NCI-H510A treated with DMSO at 0.1 percent for 48 hours (cell line): ENCODE measurements at regions not wholly inside any gene's neighbourhood (a gene's known extent, or its start where the extent isn't known, plus 50 kb on each side); places are given as distances from the start of the nearest gene placed in this dataset.
A peak's percentile ranks its signal among the peaks of the same experiment; 100 is the strongest.
"Not testable (repeated sequence)": the region's sequence is repeated elsewhere in the genome, so short reads cannot be mapped to it uniquely, and the experiment has no call there.

Source experiments
- DNase-seq: peaks from one replicate; lab custom pipeline; 2025; lab: John Stamatoyannopoulos, UW

DNA sequence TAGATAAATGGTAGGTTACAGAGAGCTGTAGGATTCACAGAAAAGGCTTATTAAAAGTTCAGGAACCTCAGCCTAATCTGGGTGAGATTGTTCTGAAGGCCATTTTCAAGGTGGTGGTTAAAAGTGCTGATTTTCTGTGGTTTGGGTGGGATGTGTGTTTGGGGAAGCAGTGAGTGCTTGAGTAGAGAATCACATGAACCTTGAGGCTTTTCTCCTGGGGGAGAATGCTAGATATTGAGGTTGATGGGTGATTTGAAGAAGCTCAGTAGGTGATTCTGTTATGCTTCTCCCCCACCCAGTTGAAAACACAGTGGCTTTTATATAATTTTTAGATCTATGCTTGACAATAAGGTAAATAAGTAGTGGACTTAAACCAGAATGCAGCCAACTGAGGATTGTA is 420.9 kb downstream of the PCNX1 start:
- no peak for DNase-seq

DNA sequence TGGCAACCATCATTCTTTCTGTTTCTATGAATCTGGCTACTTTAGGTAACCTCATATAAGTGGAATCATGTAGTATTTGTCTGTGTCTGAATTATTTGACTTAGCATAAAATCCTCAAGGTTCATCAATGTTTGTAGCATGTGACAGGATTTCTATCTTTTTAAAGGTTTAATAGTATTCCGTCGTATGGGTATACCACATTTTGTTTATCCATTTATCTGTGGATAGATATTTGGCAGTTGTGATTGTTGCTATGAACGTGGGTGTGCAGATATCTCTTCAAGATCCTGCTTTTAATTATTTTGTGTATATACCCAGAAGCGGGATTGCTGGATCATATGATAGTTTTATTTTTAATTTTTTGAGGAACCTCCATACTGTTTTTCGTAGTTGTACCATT is 421.7 kb downstream of the PCNX1 start:
- no peak for DNase-seq

DNA sequence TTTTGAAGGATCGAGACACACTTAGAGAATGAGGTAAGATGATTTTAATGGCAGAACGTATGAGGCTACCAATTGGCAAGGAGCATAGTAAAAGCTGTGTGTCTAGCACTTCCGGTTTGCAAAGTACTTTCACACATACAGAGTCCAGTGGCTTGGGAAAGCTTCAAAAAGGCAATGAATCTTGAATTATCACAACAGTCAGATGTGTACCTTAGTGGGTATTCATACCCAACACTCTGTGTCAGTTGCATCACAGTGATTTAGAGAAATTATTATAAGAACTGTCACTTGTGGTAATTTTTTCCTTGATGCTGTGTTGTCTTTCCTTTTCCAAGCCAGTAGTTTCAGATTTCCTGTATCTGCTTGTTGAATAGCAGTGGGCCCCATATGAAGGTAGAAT is 424.1 kb downstream of the PCNX1 start:
- DNase-seq, result no peak

- no peak for DNase-seq
Observed at GRCh38 chr14:71332476-71332875, 425.2 kb downstream of the PCNX1 start.

DNA sequence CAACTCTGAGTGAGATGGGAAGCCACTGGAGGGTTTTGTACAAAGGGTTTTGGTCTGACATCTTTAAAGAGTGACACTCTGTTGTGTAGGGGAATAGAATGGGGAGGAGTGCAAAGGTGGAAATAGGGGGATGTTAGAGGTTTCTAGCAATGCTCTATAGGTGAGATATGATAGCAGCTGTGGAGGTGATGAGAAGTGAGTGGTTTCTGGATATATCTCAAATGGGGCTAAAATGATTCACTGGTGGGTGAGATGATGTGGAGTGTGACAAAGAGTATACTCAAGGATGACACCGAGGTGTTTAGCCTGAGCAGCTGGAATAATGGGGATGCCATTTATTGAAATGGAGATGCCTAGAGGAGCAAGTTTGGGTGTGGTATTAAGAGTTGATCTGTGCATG is 426.4 kb downstream of the PCNX1 start:
- no peak for DNase-seq

DNA sequence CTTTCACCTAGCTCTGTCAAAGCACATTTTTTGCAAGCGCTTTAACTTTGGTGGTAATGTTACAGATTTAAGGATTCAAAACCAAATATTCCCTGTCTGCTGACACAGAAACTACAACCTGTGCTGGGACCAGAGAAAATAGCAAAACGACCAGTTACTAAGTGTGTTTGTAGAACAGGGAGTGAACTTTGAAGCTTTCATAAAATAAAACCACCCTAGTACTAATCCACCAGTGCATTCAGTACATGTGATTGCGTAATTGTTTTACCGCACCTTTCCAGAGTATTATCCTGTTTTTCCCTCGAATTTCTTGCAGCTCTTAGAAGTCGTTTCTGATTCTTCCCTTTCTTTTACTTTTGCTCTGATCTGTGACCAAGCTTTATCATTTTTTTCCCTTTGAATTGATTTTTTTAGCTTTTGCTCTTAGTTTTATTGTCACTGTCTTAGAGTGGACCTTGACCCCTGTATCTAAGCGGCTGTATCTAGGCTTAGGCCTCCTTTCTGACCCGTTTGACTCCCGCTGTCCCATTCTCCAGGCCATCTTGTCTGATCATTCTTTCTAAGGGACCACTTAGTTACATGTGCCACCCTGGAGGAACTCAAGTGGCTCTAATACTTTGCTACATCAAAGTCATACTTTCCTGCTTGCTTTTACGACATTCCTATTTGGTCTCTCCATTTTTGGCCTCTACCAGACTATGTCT is 429.4 kb downstream of the PCNX1 start:
- no peak for DNase-seq

DNA sequence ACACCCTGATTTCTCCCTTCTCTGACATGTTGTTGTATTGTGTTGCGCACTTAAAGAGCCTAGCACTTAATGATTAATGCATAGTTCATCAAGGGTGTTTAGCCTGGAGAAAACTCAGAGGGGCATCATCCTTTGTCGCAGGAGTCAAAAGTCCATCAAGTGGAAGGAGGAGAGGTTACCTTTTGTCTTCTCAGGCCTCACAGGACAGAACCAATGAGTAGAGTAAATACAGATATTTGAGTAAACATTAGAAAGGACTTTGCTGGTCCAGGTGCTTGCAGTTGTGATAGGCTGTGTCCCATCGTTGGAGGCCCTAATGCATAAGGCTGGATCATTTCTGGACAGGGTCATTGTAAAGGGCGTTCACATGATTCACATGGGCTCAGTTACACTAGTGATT is 430.9 kb downstream of the PCNX1 start:
- peak; percentile 74 for DNase-seq

- DNase-seq, result no peak
Observed at GRCh38 chr14:71339650-71340415, 432.6 kb downstream of the PCNX1 start.

DNA sequence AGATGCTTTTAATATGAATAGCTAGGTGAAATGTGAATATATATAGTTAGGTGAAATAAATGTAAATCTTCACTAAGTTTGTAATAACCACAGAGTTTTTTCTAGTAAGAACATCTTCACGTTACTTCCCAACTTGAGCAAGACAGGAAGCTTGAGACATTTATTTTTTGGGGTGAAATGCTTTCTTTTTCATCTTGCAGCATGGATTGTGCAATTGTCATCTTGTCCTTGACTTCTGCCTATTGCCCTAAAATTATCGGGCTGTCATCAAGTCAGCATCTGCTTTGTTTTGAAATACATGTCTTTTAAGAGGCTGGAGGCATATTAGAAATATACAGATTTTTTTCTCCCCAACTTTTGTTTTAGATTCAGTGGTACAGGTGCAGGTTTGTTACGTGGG is 433.9 kb downstream of the PCNX1 start:
- DNase-seq, result no peak

- no peak for DNase-seq
Observed at GRCh38 chr14:71343724-71344123, 436.5 kb downstream of the PCNX1 start.

GRCh38 chr14:71344506-71344905 is 437.2 kb downstream of the PCNX1 start:
- no peak for DNase-seq

DNA sequence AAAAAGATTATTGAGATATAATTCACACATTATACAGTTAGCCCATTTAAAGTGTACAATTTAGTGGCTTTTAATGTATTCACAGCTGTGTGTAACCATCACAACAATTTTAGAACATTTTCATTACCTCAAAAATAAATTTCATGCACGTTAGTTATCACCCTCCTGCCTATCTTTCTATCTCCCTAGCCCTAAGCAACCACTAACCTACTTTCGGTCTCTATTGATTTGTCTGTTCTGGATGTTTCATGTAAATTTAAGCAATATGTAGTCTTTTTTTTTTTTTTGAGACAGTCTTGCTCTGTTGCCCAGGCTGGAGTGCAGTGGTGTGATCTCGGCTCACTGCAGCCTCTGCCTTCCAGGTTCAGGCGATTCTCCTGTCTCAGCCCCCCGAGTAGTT is 439.4 kb downstream of the PCNX1 start:
- DNase-seq, result no peak

DNA sequence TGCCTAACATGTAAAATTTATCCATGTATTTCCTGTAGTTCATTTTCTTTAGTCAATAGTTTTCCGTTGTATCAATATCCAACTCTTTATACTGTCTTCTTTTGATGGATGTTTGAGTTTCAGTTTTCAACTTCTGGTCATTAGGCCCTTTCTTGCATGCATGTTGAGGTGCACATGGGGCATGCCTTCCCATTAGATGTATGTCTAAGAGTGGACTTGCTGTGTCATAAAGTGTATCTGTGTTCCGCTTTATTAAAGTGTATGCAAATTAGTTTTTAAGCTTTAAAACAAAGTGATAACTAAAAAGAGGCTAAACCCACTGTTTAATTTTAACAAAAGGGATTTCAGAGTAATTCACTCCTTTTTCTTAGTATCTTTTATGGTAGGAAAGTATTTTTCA is 441.1 kb downstream of the PCNX1 start:
- no peak for DNase-seq

- DNase-seq, result no peak
Observed at GRCh38 chr14:71348817-71349216, 441.6 kb downstream of the PCNX1 start.

GRCh38 chr14:71354142-71354541 is 446.9 kb downstream of the PCNX1 start:
- no peak for DNase-seq

- DNase-seq, result no peak
Observed at GRCh38 chr14:71354801-71355200, 447.5 kb downstream of the PCNX1 start.

GRCh38 chr14:71355324-71356201 is 448.3 kb downstream of the PCNX1 start:
- DNase-seq, result no peak

- DNase-seq, result no peak
Observed at GRCh38 chr14:71358209-71358931, 451.1 kb downstream of the PCNX1 start.

DNA sequence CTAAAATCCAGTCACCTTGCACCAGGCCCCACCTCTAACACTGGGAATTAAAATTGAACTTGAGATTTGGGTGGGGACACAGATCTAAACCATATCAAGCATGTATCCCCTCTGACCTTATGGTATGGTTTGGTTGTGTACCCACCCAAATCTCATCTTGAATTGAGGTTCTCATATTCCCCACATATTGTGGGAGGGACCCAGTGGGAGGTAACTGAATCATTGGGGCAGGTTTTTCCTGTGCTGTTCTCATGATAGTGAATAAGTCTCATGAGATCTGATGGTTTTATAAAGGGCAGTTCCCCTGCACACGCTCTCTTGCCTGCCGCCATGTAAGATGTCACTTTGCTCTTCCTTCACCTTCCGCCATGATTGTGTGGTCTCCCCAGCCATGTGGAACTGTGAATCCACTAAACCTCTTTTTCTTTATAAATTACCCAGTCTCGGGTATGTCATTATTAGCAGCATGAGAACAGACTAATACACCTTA is 451.7 kb downstream of the PCNX1 start:
- DNase-seq, result not testable (repeated sequence)

- no peak for DNase-seq
Observed at GRCh38 chr14:71359823-71360222, 452.6 kb downstream of the PCNX1 start.

DNA sequence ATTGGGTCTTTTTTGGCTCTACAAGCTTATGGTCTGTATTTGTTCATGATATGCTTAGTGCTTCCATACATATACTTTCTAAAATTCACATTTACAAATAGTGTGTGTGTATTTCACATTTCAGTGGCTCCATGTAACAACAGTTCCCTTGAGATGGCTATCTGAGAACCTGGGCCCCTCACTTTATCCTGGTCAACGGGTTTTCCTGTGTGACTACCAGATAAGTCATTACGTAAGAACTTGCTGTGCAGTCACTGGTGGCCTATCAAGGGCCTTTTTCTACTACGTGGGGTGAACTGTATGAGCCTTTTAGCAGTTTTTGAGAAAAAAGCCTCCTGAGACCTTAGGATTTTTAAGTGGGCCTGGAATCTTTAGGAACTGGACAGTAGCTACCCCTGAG is 454.1 kb downstream of the PCNX1 start:
- no peak for DNase-seq

GRCh38 chr14:71361874-71362273 is 454.6 kb downstream of the PCNX1 start:
- no peak for DNase-seq
